ENCODE measurements at regions not wholly inside any gene's neighbourhood (a gene's known extent, or its start where the extent isn't known, plus 50 kb on each side); places are given as distances from the start of the nearest gene placed in this dataset.
"Not testable (repeated sequence)": the region's sequence is repeated elsewhere in the genome, so short reads cannot be mapped to it uniquely, and the experiment has no call there.

DNA sequence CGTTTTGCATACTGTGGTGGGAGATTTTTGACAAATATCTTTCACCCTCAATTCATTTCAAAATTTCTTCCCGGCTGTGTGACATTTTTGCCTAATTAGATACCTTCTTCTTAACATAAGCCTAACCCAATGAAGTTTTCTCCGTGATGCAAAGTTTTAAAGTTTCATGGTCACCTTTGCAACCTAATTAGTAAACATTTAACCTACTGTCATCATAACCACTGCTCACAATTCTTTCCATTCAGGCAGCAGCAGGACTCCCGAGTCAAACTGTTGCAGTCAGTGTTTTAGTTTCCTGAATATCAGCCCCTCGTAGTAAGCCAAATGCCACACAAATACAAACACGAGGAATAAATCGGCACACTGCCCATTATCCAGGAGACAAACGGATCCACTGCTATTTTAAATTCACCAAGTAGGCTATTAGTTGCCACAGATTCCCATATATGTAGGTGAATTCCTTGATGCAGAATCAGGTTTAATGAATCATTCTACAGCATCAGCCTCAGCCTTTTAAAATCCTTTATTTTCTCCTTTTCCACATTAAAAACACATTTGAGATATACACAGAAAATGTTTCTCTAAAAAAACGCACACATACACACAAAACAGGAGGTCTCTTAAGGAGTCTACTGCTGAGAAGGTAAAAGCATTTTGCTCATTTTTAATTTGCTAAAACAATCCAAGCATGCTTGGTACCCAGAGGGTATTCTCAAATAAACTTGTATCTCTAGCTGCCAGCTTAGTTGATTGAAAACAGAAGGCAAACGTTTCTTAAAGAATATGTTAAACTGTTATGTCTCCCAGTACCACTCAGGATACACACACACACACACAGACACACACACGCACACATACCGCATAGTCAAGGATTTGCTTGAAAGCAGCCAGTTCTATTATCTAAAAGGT lies 106.5 kb upstream of the KCTD1 start:
- intact Hi-C loops (cut with micrococcal nuclease): no loop called here

DNA sequence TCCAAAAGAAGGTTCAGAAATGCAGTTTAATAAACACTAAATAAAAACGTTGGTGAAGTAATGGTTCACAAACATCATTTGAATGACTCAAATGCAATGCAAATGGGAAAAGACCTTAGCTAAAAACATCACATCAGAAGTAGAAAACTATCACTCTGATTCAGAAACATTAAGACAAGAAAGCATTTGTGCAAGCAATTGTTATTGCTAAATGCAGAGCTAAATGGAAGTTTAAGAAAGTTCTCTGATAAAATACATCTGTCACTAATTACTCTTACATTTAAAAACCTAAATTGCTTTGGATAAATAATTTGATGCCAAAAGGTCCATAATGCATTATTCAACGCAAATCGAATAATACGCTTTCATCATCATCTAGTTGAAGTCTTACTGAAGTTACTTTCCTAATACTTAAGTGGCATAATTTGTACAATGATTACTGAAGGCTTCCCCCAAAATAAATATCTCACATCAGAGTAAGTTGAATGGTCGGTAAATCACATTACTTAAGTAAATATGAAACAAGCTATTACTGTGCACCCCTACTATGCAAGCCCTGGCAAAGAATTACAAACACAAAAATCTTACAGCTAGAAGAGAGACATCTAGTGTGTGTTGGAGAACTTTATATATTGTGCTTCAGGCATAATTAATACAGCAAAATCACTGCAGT lies 105.7 kb upstream of the KCTD1 start:
- intact Hi-C loops (cut with micrococcal nuclease): no loop called here

DNA sequence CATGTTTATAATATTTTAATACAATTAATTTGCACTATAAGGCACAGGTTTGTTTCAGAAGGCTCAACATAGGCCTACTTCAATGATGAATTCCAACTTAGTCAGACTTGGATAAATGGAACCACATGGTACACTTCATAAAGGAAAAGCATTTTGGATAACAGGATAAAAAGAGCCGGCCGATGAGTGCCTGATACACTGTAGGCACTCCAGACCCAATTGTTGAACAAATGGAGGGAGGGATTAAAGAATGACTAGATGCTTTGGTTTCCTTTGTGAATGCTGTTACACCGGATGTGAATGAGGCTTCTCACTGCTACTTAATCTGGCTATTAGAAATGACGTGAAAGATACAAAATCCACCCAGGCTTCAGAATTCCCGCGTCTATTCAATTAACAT lies 104.1 kb upstream of the KCTD1 start:
- intact Hi-C loops (cut with micrococcal nuclease): no loop called here

DNA sequence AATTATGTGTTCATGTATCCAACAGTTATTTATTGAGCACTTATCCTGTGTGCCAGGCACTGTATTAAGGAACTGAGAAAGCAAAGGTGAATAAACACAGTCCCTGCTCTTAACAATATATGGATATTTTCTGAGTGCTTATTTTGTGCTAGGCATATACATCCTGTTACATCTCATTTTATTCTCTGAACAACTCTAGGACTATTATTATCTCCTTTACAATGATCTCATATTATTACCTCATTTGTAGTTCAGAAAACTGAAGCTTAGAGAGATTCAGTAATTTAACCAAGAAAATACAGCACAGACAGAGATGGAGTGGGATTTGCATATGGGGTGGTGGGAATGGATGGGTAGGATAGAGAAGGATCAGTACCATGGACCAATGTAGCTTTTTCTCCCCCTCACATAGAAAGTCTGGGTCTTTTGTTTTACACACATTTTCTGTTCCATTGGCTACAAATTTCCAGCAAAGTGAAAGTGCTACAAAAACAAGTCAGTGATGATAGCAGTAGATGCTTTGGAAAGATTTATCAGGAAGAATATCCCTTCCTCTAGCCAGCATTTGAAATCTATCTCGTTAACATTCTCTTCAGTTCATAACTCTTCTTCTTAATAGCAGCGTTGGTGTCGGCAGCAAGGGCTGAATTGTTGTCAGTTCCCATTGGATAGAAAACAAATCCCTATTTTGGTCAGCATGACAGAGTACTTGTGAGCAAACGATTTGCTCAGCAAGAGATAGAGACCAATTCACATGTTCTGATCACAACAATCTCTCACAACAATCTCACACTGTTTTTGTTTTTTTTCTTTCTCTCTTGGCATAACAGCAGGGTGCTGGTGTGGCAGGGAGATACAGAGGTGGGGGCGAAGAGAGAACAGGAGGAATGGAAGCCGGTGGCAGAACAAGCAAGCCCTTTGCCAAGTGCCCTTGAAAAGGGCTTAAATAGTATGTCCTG lies 102.2 kb upstream of the KCTD1 start:
- intact Hi-C loops (cut with micrococcal nuclease): no loop called here

DNA sequence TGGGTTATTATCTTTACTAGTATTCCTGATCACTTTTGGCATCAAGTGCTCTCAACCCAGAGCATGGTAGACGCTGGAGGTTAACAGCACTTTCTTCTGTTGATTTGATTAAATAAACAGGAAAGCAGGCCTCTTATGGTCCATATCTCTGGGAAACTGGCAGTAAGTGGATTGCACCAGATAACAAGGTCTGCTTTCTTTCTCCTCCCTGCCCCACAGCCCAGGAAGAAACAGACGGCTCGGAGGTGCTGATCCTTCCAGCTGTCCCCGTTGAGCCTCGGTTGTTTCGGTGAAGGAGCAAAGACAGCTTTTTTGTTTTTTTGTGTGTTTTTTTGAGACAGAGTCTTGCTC lies 100.8 kb upstream of the KCTD1 start:
- intact Hi-C loops (cut with micrococcal nuclease): loop anchor here (1.0 to 2.0 kb wide), 5 partner anchors 28 to 728 kb away; partner anchors contain the start of gene KCTD1

DNA sequence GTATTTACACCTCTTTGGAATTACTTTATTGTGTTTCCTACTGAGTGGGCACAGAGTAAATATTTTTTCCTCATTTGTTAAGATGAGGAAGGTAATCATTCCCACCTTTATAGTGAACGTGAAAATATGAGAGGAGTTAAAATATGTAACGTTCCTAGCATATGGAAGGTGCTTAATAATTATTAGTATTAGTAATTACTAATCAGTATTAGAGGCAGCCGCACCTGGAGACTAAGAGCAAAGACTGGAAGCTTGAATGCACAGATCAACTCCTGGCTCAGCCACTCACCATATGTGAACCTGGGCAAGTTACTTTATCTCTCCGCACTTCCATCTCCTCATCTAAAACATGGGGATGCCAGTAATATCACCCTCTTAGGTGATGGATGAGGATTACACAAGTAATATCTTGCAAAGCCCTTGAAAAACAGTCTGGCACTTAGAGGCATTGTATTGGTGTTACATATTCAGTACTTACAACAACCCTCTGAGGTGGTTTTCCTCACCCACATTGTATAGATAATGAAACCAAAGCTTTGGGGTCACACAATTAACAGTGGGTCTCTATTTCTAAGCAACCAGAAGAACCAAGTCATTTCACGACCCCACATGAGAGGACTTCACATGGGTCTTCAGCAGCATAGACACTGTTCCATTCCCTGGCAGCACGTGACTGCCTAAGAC lies 100.3 kb upstream of the KCTD1 start:
- intact Hi-C loops (cut with micrococcal nuclease): loop anchor here (1.0 to 2.0 kb wide), 5 partner anchors 27 to 727 kb away; partner anchors contain the start of gene KCTD1

DNA sequence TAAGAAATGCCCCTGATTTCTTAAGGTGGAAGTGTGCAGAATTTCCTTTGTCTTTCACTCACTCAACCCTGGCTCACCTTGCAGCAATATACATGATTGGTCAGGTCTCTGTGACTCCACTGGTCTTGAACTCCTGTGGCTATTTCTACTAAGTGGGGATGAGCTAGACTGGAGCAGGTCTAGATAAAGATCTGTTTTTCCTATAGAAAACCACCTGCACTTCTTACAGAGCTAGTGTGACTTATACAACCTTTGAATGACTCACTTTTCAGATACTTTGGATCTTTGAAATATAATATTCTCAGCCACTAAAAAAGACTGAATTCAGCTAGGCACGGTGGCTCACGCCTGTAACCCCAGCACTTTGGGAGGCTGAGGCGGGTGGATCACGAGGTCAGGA lies 98.5 kb upstream of the KCTD1 start:
- intact Hi-C loops (cut with micrococcal nuclease): no loop called here

GRCh38 chr18:26642440-26643348 lies 94.3 kb upstream of the KCTD1 start:
- intact Hi-C loops (cut with micrococcal nuclease): no loop called here

GRCh38 chr18:26640541-26640940 lies 92.2 kb upstream of the KCTD1 start:
- intact Hi-C loops (cut with micrococcal nuclease): no loop called here

GRCh38 chr18:26639149-26639548 lies 90.8 kb upstream of the KCTD1 start:
- intact Hi-C loops (cut with micrococcal nuclease): no loop called here

DNA sequence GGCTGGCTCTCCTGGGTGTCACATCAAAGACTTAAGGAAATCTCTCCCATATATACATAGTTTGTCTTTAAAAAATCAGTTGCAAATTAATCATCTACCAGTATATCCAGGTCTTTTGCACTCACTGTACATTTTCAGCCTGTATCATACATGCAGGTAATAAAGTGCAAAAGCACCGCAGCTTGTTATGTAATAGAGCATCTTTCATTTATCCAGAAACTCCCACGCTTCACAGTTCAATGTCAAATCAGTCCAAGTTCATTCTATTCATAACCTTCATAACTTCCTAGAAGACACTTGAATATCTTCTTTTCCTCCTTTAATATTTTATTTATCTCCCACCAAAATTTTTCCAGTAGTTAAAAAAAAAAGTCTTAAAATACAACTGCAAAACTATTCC lies 89.6 kb upstream of the KCTD1 start:
- intact Hi-C loops (cut with micrococcal nuclease): no loop called here

- intact Hi-C loops (cut with micrococcal nuclease): no loop called here
These were observed 89.0 kb upstream of the KCTD1 start for GRCh38 chr18:26637324-26637723.

DNA sequence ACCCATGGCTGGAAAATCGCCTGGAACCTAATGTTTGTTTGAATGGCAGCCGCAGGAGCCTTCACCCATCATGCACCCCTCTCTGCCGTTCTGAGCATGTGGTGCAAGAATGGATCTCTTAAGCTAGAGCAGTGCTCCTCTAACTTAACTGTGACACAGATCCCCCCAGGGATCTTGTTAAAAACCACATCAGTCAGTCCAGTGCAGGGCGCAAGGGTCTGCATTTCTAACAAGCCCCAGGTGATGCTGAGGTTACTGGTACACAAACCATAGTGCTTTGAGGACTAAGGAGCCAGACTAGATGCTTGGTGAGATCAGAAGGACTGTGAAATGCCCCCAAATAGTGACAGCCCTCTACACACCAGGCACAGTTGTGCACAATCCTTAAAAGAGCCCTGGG lies 87.1 kb upstream of the KCTD1 start:
- intact Hi-C loops (cut with micrococcal nuclease): no loop called here

- intact Hi-C loops (cut with micrococcal nuclease): no loop called here
These were observed 86.3 kb upstream of the KCTD1 start for GRCh38 chr18:26634631-26635030.

- intact Hi-C loops (cut with micrococcal nuclease): no loop called here
These were observed 82.8 kb upstream of the KCTD1 start for GRCh38 chr18:26631135-26631534.

GRCh38 chr18:26630596-26630995 lies 82.2 kb upstream of the KCTD1 start:
- intact Hi-C loops (cut with micrococcal nuclease): no loop called here

DNA sequence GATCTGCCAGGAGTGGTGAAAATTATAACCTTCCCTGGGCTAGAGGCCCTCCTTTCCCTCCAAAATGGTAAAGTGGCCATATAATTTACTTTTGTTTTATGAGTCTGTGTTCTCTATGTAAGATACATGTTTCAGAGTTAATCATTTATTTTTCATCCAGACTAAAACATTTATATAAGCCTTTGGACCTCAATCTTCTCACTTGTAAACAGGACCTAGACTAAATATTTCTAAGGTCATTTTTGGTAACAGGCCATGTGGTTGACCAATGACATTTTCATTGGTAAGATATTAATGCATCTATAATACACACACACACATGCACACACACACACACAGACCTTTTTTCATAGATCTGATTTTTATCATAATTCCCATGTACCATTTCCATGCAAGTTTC lies 79.7 kb upstream of the KCTD1 start:
- intact Hi-C loops (cut with micrococcal nuclease): no loop called here

- intact Hi-C loops (cut with micrococcal nuclease): no loop called here
These were observed 76.1 kb upstream of the KCTD1 start for GRCh38 chr18:26624443-26624842.

- intact Hi-C loops (cut with micrococcal nuclease): not testable (repeated sequence)
These were observed 75.0 kb upstream of the KCTD1 start for GRCh38 chr18:26623314-26623713.

Data from T-helper 1 cell treated with Interleukin-12 subunit alpha and Interleukin-12 subunit beta and Interleukin-4 antibody, amounts not matched to agents 30 ng/mL and 1 ng/mL, for 36 hours (primary cell).